HG03103 (cell line): ENCODE measurements at regions not wholly inside any gene's neighbourhood (a gene's known extent, or its start where the extent isn't known, plus 50 kb on each side); places are given as distances from the start of the nearest gene placed in this dataset.
"Not testable (repeated sequence)": the region's sequence is repeated elsewhere in the genome, so short reads cannot be mapped to it uniquely, and the experiment has no call there.

Experiments used
- ATAC-seq: cut with Tn5 transposase; IDR thresholded peaks from one replicate; pipeline ENCODE4 v1.9.1; 2021; ENCODE audit warnings: low read depth; ENCODE audit not compliant: unreplicated experiment

DNA sequence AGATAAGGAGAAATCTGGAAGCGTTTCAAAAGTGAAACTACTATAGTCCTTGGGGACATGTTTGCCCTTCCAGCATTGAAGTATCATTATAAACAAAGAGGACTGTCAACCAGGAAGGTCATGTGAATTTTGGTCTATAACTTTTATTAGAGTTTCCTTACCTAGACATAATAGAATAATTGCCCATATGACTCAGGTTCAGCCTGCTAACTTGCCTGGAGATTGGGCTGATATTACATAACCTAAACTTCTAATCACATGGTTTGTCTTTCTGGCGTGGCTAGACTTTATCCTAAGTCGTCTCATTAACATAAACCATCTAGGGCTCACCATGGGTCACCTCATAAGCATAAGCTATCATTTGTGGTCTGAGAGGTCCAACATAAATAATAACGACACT, 775.9 kb downstream of the CENPC start:
- no peak for ATAC-seq

DNA sequence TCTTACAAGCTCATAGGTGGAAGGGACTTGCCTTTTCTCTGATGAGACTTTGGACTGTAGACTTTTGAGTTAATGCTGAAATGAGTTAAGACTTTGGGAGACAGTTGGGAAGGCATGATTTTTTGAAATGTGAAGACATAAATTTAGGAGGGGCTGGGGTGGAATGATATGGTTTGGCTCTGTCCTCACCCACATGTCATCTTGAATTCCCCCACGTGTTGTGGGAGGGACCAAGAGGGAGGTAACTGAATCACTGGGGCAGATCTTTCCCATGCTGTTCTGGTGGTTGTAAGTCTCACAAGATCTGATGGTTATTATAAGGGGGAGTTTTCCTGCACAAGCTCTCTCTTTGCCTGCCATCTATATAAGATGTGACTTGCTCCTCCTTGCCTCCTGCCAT, 777.9 kb downstream of the CENPC start:
- no peak for ATAC-seq

DNA sequence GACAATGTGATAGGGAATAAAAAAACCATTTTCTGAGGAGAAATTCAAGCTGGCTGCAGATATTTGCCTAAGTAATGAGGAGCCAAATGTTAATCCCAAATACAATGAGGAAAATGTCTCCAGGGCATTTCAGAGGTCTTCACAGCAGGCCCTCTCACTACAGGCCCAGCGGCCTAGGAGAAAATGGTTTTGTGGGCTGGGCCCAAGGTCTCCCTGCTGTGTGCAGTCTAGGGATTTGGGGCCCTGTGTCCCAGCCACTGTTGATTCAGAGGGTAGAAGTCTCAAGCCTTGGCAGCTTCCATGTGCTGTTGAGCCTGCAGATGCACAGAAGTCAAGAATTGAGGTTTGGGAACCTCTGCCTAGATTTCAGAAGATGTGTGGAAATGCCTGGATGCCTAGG, 778.7 kb downstream of the CENPC start:
- no peak for ATAC-seq

DNA sequence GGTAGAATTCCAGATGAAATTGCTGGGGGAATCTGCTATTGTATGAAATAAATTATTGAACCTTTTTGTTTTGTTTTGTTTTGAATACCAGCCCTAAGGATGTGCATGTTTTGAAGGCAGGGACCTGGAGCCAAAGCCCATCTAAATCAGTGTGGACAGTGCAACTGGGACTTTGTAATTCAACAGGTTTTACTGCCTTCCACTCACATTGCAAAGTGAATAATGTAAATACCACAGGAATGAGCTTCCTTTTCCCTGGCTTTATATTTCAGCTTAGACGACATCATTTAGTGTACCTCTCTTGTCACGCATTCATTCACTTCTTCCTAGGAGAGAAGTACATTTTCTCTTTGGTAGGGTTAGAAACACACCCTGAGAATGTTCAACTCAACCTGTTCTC, 795.0 kb downstream of the CENPC start:
- no peak for ATAC-seq

DNA sequence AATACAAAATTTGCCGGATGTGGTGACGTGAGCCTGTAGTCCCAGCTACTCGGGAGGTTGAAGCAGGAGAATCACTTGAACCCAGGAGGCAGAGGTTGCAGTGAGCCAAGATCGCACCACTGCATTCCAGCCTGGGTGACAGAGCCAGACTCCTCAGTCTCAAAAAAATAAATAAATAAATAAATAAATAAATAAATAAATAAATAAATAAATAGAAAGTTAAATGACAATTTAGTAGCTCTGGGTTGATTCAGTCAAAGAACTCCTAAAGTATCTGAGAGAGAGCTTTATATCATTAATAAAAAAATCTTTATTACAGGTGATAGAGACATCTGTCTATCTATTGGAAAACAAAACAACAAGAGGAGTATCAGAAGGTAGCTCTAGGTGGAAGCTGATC, 798.4 kb downstream of the CENPC start:
- ATAC-seq, result not testable (repeated sequence)

DNA sequence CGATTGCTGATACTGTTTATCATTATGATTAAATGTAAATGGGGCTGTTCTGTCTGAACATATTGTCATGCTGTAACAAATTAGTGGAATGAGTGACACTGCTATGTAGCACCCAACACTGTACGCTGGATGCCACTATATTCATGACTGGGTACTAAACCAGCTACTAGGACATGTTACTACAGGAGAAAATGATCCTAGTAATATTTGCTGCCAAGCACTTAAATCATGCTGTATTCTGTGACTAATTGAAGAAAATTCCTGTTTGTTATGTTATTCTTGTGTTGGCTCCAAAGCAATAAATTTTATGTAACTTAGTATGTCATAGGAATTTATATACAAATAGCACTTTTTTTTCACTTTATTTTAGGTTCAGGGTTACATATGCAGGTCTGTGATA, 804.2 kb downstream of the CENPC start:
- ATAC-seq, result no peak

DNA sequence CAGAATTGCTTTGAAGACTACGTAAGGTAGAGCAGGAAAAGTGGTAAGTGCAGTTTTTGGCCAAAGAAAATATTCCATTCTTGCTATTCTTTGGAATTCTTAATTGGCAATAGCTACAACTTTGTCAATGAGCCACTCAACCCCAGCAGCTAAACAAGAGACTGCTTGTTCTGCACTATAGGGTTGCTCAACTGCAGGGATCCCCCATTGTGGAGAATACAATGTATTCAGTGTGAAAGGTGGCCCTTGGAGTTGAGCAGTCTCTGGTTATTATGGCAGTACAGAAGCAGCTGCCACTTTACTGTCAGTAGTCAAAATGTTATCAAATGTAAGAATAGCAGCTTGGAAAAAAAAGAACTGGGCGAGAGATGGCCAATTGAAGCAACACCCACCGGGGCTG, 808.7 kb downstream of the CENPC start:
- ATAC-seq, result no peak

DNA sequence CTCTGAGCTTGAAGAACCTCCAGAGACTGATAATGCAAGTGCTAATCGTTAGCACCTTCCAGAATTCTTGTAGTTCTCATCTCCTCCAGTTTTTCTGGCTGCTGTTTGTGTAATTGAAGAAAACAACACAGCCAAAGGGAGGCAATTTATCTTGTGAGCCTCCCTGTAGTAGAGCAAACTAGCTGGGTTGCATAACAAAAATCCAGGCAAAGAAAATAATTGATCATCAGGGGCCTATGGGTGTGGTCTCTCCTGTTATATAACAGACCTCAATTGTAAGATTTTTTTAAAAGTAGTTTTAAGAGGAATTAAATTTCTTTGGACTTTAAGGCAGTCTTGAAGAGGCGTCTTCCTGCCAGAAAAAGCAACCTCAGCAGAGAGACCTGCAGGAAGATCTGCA, 817.0 kb downstream of the CENPC start:
- no peak for ATAC-seq

DNA sequence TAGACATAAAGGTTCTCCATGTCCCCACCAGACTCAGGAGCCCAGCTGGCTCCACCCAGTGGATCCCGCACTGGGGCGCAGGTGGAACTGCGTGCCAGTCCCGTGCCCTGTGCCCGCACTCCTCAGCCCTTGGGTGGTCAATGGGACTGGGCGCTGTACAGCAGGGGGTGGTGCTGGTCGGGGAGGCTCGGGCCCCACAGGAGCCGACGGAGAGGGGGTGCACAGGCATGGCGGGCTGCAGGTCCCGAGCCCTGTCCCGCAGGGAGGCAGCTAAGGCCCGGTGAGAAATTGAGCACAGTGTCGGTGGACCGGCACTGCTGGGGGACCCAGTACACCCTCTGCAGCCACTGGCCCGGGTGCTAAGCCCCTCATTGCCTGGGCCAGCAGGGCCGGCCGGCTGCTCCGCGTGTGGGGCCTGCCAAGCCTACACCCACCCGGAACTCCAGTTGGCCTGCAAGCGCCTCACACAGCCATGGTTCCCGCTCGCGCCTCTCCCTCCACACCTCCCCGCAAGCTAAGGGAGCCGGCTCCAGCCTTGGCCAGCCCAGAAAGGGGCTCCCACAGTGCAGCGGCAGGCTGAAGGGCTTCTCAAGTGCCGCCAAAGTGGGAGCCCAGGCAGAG, 832.9 kb downstream of the CENPC start:
- ATAC-seq, result not testable (repeated sequence)

DNA sequence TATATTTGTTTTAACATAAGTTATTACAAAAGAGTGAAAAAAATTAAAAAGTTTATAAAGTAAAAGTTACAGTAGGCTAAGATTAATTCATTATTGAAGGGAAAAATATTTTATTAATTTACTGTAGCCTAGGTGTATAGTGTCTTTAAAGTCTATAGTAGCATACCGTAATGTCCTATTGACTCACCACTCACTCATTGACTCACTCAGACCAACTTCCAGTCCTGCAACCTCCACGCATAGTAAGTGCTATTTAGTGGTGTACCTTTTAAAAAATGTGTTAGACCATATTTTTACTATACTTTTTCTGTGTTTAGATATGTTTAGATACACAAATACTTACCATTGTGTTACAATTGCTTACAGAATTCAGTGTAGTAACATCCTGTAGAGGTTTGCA, 841.1 kb downstream of the CENPC start:
- ATAC-seq, result no peak

DNA sequence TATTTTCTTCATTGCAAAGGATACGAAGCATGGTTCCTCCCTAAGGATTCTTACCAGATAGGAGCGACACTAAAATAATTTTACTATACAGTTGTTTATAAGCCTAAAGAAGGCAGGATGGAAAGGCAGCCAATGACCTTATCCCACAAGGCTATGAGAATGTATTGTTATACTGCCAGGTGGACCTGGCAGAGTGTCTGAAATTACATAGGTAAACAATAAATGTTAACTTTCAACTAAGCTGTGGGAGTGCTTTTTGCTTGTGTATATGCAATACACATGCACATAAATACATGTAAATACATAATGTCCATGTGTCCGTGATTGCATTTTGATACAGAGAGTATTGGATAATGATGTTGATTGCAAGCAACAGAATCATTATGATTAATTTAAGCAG, 850.6 kb downstream of the CENPC start:
- ATAC-seq, result no peak

DNA sequence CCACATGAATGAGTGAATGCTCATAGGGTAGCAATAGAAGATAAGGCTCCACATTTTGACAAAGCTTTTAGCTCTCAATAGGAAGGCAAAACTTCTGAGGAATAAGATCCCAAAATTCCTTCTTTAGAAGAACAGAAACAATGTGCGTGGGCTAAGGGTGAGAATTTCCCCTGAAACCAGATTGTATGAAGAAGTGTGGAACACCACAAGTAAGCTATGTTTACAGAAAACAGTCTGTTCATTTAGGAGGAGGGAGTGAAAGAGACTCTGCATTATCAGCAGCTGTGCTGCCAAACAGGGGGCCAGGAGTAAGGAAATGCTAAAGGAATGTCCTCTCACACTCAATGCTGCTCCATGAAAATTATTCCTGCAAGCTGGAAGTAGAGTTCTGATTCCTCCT, 851.6 kb downstream of the CENPC start:
- ATAC-seq, result no peak

DNA sequence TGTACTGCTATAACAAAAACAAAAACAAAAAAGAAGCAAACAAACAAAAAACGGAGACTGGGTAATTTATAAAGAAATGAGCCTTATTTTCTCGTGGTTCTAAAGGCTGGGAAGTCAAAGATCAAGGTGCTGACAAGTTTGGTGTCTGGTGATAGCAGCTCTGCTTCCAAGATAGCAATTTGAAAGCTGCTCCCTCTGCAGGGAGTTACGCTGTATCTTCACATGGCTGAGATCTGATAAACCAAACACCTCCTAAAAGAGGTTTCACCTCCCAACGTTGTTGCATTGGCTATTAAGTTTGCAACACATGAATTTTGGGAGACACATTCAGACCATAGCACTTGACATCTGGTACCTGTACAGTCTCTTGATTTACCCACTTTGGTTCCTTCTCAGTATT, 854.2 kb downstream of the CENPC start:
- no peak for ATAC-seq

DNA sequence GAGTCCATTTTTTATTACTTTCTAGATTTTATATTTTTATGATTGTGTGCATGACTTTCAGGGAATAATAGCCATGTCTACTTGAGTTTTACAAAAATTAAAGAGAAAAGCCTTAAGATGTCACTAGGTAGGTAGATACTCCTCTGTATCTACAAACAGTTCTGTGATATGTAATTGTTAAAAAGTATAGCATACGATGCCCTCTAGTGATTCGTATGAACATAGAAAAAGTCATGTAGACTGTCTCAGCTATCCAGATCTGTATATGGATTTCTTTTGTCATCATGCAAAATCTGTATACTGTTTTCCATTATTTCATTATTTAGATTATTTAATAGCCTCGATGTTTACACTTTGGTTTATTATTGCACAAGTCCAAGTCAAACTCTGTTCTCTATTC, 856.6 kb downstream of the CENPC start:
- ATAC-seq, result no peak

DNA sequence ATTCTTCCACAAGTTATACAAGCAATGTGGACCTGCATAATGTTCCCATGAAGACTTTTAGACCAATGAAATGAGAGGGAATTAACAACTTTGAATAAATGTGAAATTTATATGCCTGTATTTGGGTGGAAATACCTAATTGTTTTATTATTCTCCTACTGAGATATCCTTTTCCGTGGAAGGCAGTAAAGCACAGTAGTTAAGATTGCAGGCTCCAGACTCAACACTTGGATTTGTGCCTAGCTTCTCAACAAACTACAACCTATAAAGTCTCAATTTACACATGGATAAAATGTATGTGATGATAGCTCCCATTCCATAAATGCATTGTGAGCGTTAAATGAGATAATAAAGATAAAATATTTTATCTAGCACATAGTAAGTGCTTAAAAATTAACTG, 857.8 kb downstream of the CENPC start:
- ATAC-seq, result no peak

DNA sequence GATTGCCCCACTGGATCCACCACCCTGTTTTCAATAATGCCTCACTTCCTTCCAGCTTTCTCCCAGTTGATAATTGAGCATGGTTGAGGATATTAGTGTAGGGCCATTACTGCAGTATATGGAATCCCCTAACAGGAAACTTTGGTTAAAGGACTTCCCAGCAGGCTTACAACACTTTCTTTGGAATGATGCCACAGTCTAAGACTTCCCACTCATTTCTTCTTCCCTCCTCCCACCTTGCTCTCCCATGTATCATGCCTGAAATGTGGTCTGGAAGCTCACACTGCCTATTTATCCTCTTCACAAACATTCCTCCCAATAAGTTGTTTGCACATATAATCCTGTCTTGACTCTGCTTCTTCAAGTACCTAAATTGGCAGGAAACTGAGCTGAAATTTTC, 863.3 kb downstream of the CENPC start:
- no peak for ATAC-seq

DNA sequence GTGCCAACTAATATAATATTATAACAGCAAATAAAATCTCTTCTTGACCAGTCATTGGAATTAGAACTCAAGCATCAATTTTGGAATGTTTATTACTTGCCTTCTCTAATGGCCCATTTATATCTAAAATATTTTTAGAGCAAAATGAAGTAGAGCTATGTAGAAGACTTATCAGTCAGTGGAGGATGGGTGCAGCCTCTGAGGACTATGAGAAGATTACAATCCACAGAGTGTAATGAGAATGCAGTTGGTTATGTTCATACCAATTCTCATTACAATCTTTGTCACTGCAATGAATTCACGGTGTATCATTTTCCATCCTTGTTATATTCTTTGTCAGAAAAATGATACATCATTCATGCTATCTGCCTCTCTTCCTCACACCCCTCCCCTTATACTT, 878.1 kb downstream of the CENPC start:
- no peak for ATAC-seq

DNA sequence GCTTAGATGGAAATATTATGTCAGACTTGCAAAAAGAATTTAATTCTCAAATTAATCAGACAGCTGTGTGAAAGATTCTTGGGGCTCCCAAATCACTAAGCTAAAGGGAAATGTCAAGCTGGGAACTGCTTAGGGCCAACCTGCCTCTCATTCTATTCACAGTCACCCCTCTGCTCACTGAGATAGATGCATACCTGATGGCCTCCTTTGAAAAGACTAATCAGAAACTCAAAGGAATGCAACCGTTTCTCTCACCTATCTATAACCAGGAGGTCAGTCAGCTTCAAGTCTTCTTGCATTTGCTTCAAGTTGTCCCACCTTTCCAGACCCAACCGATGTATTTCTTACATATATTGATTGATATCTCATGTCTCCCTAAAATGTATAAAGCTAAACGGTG, 882.7 kb downstream of the CENPC start:
- no peak for ATAC-seq

DNA sequence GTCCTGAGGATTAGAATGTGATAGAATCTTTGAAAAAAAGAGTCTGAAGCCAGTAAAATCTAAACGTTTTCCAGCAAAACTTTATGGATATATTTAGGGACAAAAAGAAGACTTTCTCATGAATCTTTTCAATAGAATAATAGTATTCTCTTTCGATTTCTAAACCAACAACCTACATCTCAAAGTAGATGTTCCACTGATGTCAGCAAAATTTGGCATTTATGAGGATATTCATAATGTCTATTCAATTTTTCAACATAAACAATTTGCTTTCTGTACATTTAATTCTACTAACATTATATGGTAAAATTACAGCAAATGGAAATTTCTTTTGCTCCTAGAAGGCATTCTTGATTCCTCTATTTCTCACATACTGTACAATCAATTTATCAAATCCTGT, 886.5 kb downstream of the CENPC start:
- no peak for ATAC-seq

DNA sequence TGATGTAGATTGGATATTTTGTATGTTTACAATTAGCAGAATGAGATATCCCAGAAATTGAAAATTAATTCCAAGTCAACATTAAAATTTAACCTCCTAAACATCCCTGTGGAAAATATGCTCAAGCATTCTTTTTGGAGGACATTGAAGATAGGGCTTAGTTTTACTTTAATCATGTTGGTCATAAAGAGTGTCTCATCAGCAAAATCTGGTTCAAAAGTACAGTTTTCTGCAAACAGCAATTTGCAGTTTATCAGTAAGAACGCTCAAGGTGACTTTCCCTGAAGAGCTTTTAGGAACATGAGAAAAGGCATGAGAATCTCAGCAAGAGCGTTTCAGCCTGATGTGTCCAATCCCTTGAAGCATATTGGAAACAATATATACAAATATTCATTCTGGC, 889.8 kb downstream of the CENPC start:
- no peak for ATAC-seq

DNA sequence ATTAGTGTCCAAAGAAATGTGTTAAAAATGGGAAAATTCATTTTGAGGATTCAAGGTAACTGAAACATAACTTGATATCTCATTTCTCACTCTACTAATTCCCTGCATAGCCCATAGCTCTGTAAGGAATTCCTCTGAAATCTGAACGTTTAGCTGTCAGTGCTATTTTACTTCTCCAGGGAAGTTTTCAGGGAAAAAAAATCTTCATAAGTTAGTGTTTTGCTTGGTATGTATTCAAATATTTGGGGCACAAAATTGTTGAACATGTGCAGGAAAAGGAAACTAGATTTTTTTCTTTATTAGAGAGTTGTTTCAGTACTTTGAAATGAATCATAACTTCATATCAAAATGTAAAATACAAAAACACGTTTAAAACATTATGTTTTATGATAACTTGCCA, 891.4 kb downstream of the CENPC start:
- ATAC-seq, result no peak

DNA sequence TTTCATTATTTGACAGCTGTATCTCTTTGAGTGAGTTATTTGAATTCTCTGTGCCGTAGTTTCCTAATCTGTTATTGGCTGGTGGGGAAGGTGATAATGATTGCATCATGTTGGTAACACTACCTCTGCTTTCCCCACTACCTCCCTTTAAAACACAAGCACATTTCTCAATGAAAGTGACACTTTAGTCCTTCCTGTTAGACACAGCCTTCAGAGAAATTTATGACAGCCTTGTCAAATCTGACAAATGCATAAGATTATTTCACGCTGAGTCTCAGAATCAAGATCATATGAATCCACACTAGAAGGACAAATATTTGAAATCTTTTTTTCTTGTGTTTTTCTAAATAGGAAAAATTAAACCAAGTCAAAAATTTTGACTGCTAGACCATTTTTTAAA, 896.1 kb downstream of the CENPC start:
- no peak for ATAC-seq

DNA sequence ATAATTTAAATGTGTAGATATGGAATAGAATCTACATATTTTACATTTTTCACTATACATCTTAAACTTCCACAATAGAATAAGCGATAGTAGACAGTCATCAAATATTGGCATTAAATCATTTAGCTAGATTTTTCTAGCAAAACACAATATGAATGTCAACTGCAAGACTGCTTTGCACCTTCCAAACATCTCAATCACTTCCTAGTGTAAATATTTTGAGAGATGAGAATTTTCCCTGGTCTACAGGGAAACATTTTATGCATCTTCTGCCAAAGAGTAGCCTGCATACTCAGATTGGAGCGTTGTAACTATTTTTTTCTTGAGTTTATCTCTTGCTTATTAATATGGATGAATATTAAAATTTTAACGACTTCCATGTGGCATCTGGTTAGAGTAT, 897.4 kb downstream of the CENPC start:
- ATAC-seq, result no peak
